Vagina (tissue), 2 donors: ENCODE measurements at regions not wholly inside any gene's neighbourhood (a gene's known extent, or its start where the extent isn't known, plus 50 kb on each side); places are given as distances from the start of the nearest gene placed in this dataset.

Experiments
- CTCF ChIP-seq, 3 experiments: fragments of 450-650 bp in 2 of 3; fragments of 200-600 bp in 1 of 3; sonication (generic) in 1 of 3; IDR thresholded peaks; one replicate each; pipeline ENCODE4 v1.5.1; 2017 to 2019; ENCODE audit warnings: antibody characterized with exemption in 3 of 3, mild to moderate bottlenecking in 2 of 3, moderate library complexity in 2 of 3
- POLR2AphosphoS5 ChIP-seq, 2 donors: sonication (generic); formaldehyde crosslinking; IDR thresholded peaks; one replicate each; pipeline ENCODE4 v1.9.0; 2017; ENCODE audit warnings: antibody characterized with exemption in 2 of 2, mild to moderate bottlenecking in 2 of 2, low read depth in 1 of 2; ENCODE audit not compliant: insufficient read depth in 1 of 2

GRCh38 chr22:35195226-35195625 lies 62.1 kb upstream of the HMGXB4 start:
- TF ChIP-seq CTCF (IDR thresholded peaks at IDR 0.05) (no peak), POLR2AphosphoS5 (IDR thresholded peaks at IDR 0.05; ENCODE audit: insufficient read depth in 1 of 2, low read depth in 1 of 2) (no peak)
